Activated CD4-positive, alpha-beta T cell treated with anti-CD3 and anti-CD28 coated beads for 36 hours (primary cell): ENCODE measurements at regions not wholly inside any gene's neighbourhood (a gene's known extent, or its start where the extent isn't known, plus 50 kb on each side); places are given as distances from the start of the nearest gene placed in this dataset.

Experiments
- ATAC-seq: fragments of 200-7000 bp; cut with Tn5 transposase; one replicate; pipeline ENCODE4 v1.10.0; 2021; ENCODE audit warnings: mild to moderate bottlenecking, moderate library complexity
- CTCF ChIA-PET: fragments of 350-600 bp; sonication (Branson Sonifier 250); formaldehyde crosslinking; loops from one replicate; lab custom pipeline; 2021; ENCODE audit warnings: antibody characterized with exemption; lab: Charles Lee
- POLR2A ChIA-PET: fragments of 350-600 bp; sonication (Branson Sonifier 250); formaldehyde crosslinking; loops from one replicate; lab custom pipeline; 2021; ENCODE audit warnings: antibody characterized with exemption, inconsistent platforms; lab: Charles Lee
- DNase-seq: peaks from one replicate; pipeline ENCODE4 v3.0.0-alpha.2; 2020
- H3K27ac Mint-ChIP-seq: one replicate; pipeline ENCODE4 v1.8.0; 2021; ENCODE audit warnings: mixed read lengths
- H3K27me3 Mint-ChIP-seq: one replicate; pipeline ENCODE4 v1.8.0; 2021; ENCODE audit warnings: mixed read lengths
- H3K36me3 Mint-ChIP-seq: one replicate; pipeline ENCODE4 v1.8.0; 2021; ENCODE audit warnings: low read depth, mixed read lengths
- H3K4me1 Mint-ChIP-seq: one replicate; pipeline ENCODE4 v1.8.0; 2021; ENCODE audit warnings: mixed read lengths
- H3K4me3 Mint-ChIP-seq: one replicate; pipeline ENCODE4 v1.8.0; 2021; ENCODE audit warnings: mild to moderate bottlenecking, moderate library complexity, mixed read lengths
- H3K9me3 Mint-ChIP-seq: one replicate; pipeline ENCODE4 v1.8.0; 2021; ENCODE audit warnings: low read depth, mixed read lengths
- intact Hi-C, 2 experiments: fragments of 100-400 bp; cut with DNase I in 1 of 2; cut with micrococcal nuclease in 1 of 2; formaldehyde crosslinking; loops; one replicate each; pipeline versions ENCODE4 v1.14.2 to v1.15.1; 2022 to 2024; cut with DNase I, micrococcal nuclease

- ChIA-PET POLR2A (no interaction called here), CTCF (interaction anchor here (0.6 to 0.7 kb wide), 2 partner anchors 29 to 114 kb away, joined by 3 to 4 read pairs; no protein-coding TSS in a partner anchor)
- Mint-ChIP-seq H3K4me3 (no peak overlapping the region), H3K4me1 (no peaks in the 10 kb centered on the region), H3K9me3 (peaks cover 8% of the 10 kb centered on the region), H3K36me3 (no peaks in the 10 kb centered on the region), H3K27me3 (no peaks in the 10 kb centered on the region), H3K27ac (no peak overlapping the region)
- intact Hi-C loops = no loop called here
- DNase-seq (no peak), ATAC-seq (no peak)
Measured at GRCh38 chr21:38875694-38876492, 70.2 kb downstream of the ETS2 start.
